Stimulated activated naive B cell treated with anti-CD40 and anti-IgM and Interleukin-4, amounts not matched to agents 10 μg/mL and 1 μg/mL and 100 μg/mL, for 72 hours (primary cell): ENCODE measurements at regions not wholly inside any gene's neighbourhood (a gene's known extent, or its start where the extent isn't known, plus 50 kb on each side); places are given as distances from the start of the nearest gene placed in this dataset.

Source experiments
- ATAC-seq, 2 donors: fragments of 150-1000 bp; cut with Tn5 transposase; replicated peaks; 2 replicates each; pipeline ENCODE4 v1.10.0; 2021; ENCODE audit warnings: moderate library complexity in 1 of 2
- DNase-seq: peaks from one replicate; pipeline ENCODE4 v3.0.0; 2021
- H3K27ac Mint-ChIP-seq: one replicate; pipeline ENCODE4 v1.8.0; 2022; ENCODE audit warnings: mild to moderate bottlenecking, mixed read lengths
- H3K27me3 Mint-ChIP-seq, 2 donors: one replicate each; pipeline ENCODE4 v1.8.0; 2022; ENCODE audit warnings: mixed read lengths in 2 of 2
- H3K36me3 Mint-ChIP-seq, 2 donors: one replicate each; pipeline ENCODE4 v1.8.0; 2022; ENCODE audit warnings: mixed read lengths in 2 of 2, mild to moderate bottlenecking in 1 of 2
- H3K4me1 Mint-ChIP-seq, 2 donors: one replicate each; pipeline ENCODE4 v1.8.0; 2022; ENCODE audit warnings: mixed read lengths in 2 of 2, mild to moderate bottlenecking in 1 of 2
- H3K4me3 Mint-ChIP-seq, 2 donors: one replicate each; pipeline ENCODE4 v1.8.0; 2022; ENCODE audit warnings: mild to moderate bottlenecking in 2 of 2, mixed read lengths in 2 of 2, moderate library complexity in 1 of 2
- H3K9me3 Mint-ChIP-seq, 2 donors: one replicate each; pipeline ENCODE4 v1.8.0; 2022; ENCODE audit warnings: mixed read lengths in 2 of 2, mild to moderate bottlenecking in 1 of 2

DNA sequence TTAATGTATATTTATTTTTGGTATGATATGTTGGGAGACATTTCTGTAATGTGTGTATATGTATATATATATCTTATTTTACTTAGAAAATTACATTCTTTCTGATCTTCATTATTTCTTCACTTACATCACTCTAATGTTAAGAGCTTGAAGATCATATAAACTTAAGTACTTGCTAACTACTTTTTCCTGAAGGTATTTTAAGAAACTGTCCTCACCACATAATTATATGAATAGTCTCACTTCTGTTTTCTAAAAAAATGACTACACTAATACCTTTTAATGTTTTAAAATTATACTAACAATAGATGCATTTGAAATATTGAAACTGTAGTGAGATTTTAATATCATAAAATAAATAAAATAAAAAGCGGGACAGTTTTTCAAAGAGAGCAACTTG, 377.1 kb downstream of the LRRIQ3 start:
- Mint-ChIP-seq H3K36me3 (no peaks in the 10 kb centered on the region), H3K27me3 (no peaks in the 10 kb centered on the region), H3K9me3 (peaks cover 6 to 9% of the 10 kb centered on the region in 2 donors), H3K4me3 (no peak overlapping the region), H3K4me1 (no peaks in the 10 kb centered on the region), H3K27ac (no peak overlapping the region)
- no peak for DNase-seq
- no peak for ATAC-seq

DNA sequence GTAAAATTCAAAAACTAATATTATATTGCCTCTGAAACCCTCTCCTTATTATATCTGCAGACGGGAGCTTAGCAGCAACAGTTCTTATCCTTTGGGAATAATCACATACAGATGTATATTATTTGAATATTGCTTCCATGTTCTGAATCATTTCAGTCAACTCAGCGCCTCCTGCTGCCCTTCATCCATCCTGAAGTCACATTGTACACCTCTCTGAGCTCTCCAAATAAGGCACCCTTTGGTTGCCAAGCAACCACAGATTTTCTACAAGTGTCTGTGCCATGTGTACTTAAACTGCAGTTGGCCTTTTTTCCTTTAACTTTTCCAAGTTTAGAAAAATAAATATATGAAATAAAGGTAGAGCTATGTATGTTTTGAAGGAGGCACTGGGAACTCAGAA, 384.3 kb downstream of the LRRIQ3 start:
- no peak for ATAC-seq
- H3K27me3 Mint-ChIP-seq = no peaks in the 10 kb centered on the region
- no peak for DNase-seq
- no peak overlapping the region for H3K27ac Mint-ChIP-seq
- no peak overlapping the region for H3K4me3 Mint-ChIP-seq
- H3K9me3 Mint-ChIP-seq = peaks cover 8 to 9% of the 10 kb centered on the region in 2 donors
- H3K36me3 Mint-ChIP-seq = no peaks in the 10 kb centered on the region
- H3K4me1 Mint-ChIP-seq = no peaks in the 10 kb centered on the region

DNA sequence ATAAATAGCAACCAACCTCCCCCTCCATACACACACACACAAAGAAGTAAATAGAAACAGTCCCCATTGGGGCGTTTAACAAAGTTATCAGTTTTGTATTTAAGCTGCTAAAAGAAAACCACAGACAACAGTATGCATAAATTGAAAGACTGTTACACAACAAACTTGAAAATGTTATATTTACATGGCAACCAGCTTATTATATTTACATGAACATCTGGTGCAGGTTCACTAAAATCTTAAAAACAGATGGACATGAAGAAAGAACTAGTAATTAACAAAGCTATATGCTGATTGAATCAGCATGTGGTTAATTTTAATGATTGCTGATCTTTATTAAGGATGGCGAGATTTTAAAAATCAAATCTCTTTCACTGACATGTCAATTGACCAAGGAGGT, 384.7 kb downstream of the LRRIQ3 start:
- H3K4me3 Mint-ChIP-seq = no peak overlapping the region
- H3K9me3 Mint-ChIP-seq = peaks cover 8 to 9% of the 10 kb centered on the region in 2 donors
- H3K4me1 Mint-ChIP-seq = no peaks in the 10 kb centered on the region
- no peaks in the 10 kb centered on the region for H3K36me3 Mint-ChIP-seq
- no peak for DNase-seq
- H3K27ac Mint-ChIP-seq = no peak overlapping the region
- H3K27me3 Mint-ChIP-seq = no peaks in the 10 kb centered on the region
- ATAC-seq = no peak

DNA sequence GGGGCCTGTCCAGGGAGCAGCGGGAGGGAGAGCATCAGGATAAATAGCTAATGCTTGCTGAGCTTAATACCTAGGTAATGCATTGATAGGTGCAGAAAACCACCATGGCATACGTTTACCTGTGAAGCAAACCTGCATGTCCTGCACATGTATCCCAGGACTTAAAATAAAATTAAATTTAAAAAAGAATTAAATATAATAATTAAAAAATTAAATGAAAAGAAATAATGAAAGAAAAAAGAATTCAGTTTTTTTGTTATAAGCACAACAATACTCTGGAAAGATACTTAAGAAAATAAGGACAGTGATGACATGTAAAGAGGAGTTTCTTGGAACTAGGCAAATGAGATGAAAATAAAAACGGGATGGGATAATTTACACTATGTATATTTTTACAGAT, 386.2 kb downstream of the LRRIQ3 start:
- Mint-ChIP-seq H3K9me3 (peaks cover 7 to 9% of the 10 kb centered on the region in 2 donors), H3K27ac (no peak overlapping the region), H3K4me1 (no peaks in the 10 kb centered on the region), H3K36me3 (no peaks in the 10 kb centered on the region), H3K27me3 (no peaks in the 10 kb centered on the region), H3K4me3 (no peak overlapping the region)
- DNase-seq (no peak), ATAC-seq (no peak)

DNA sequence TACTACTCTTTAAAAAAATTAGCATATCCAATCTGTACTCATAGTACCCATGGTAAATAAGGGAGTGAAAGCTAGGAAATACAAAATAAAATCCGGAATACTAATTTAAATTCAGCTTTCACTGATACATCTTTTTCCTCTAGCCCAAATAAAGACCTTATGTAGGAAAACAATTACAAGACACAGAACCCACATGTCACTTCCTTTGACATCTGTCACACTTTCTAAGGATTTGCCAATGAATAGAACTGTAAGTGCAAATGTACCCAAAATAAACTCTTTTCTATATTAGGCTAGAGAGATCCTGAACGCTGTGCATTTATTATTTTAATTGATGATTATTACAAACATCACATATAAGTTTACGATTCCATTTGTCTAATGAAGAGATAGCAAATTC, 393.0 kb downstream of the LRRIQ3 start:
- Mint-ChIP-seq H3K27me3 (no peaks in the 10 kb centered on the region), H3K9me3 (peaks cover 0 to 2% of the 10 kb centered on the region in 2 donors), H3K4me1 (no peaks in the 10 kb centered on the region), H3K4me3 (no peak overlapping the region), H3K36me3 (no peaks in the 10 kb centered on the region), H3K27ac (no peak overlapping the region)
- ATAC-seq (no peak), DNase-seq (no peak)

DNA sequence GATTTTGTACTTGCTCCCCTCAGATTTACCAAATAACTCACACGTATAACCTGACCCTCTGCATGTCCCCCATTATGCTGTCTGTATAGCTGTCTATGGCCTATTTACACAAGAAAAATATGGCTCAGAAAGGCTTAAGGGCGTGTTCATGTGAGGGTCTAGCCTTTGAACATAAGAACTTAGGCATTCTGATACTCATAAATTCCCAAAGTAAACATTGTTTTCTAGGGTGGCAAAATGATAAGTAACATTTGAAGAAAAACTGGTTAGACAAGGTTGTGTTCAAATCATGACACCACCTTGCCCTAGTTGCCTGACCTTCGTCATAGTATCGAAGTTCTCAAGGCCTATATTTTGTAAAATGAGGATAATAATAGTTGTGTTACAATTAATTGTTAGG, 394.6 kb downstream of the LRRIQ3 start:
- H3K4me1 Mint-ChIP-seq = no peaks in the 10 kb centered on the region
- no peak overlapping the region for H3K4me3 Mint-ChIP-seq
- no peak overlapping the region for H3K27ac Mint-ChIP-seq
- H3K36me3 Mint-ChIP-seq = no peaks in the 10 kb centered on the region
- H3K9me3 Mint-ChIP-seq = no peaks in the 10 kb centered on the region
- no peaks in the 10 kb centered on the region for H3K27me3 Mint-ChIP-seq
- no peak for DNase-seq
- no peak for ATAC-seq

DNA sequence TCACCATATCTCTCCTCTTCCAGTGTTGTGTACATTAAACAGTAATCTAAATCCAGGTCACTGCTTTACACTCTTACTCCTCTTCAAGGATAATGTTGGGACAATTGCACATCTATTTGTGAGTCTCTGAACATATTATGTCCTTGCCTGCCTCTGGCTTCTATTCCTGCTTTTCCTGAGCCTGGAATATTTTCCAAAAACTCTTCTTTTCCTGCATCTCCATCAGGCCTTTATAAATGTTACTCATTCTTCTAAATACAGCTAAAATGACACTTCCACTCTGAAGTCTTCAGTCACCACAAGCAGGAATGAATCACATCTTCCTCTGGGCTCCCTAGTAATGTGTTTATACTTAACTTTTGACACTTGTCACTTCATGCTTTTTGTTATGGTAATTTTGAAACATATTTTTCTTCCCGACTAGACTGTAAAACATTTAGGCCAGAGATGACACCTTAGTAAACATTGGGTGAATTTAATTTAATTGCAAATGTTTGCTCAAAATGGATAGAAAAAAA, 396.0 kb downstream of the LRRIQ3 start:
- Mint-ChIP-seq H3K27me3 (no peaks in the 10 kb centered on the region), H3K36me3 (no peaks in the 10 kb centered on the region), H3K4me3 (no peak overlapping the region), H3K27ac (no peak overlapping the region), H3K9me3 (no peaks in the 10 kb centered on the region), H3K4me1 (no peaks in the 10 kb centered on the region)
- ATAC-seq (no peak), DNase-seq (no peak)

DNA sequence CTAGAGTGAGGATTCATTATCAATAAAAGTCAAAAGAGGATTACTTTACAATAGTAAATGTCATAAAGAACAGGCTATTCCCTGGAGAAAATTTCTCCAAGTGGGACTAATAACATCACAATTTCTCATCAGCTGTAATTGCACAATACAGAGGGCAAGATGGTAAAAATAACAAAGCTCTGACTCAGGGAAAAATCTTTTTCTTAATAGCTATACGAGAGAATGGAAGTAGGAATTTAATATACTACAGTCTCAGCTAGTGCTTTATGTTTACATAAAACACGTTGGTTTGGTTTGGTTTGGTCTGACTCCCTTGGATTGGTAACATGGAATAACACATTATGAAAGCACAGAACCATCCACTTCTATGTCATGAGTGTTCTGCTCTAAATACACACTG, 397.6 kb downstream of the LRRIQ3 start:
- DNase-seq (no peak), ATAC-seq (no peak)
- Mint-ChIP-seq H3K4me3 (no peak overlapping the region), H3K9me3 (no peaks in the 10 kb centered on the region), H3K36me3 (no peaks in the 10 kb centered on the region), H3K27me3 (no peaks in the 10 kb centered on the region), H3K4me1 (no peaks in the 10 kb centered on the region), H3K27ac (no peak overlapping the region)

DNA sequence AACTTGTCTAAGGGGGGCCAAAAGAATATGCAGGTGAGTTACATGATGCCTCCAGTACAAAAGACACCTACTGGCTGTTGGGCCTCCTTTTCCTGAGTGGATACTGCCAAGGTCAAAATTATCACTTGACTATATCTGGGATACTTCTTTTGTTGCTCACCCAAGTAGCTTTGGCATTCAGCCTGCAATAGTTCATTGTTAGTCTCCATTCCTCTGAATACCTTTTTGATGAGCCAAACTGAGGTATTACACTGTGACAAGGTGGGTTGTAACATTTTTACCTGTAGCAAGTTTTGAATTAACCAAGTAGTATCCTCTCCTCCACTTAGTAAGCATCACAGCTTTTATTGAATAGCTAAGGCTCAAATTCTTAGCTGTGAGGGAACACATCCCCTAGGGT, 408.0 kb downstream of the LRRIQ3 start:
- no peak overlapping the region for H3K4me3 Mint-ChIP-seq
- H3K9me3 Mint-ChIP-seq = peaks cover 3 to 4% of the 10 kb centered on the region in 2 donors
- H3K27ac Mint-ChIP-seq = no peak overlapping the region
- no peaks in the 10 kb centered on the region for H3K4me1 Mint-ChIP-seq
- H3K36me3 Mint-ChIP-seq = no peaks in the 10 kb centered on the region
- H3K27me3 Mint-ChIP-seq = no peaks in the 10 kb centered on the region
- ATAC-seq (no peak), DNase-seq (no peak)

DNA sequence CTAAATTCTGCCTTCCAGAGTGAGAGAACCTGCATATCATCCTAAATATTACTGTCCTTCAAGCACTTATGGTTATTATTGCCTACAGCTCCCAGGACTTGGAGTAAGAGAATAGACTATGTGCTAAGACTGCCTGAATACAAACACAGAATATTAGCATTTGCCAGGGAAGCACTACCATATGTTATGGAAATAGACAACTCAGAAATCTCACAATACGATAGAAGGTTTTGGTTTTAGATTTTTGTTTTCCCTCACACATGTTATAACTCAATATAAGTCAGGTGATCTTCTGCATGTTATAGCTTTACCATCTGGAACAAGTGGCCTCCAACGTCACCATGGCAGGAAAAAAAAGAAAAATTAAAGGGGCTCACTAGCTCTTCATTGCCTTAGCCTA, 413.9 kb downstream of the LRRIQ3 start:
- ATAC-seq (no peak), DNase-seq (no peak)
- Mint-ChIP-seq H3K9me3 (peaks cover 2 to 4% of the 10 kb centered on the region in 2 donors), H3K4me3 (no peak overlapping the region), H3K27me3 (no peaks in the 10 kb centered on the region), H3K36me3 (no peaks in the 10 kb centered on the region), H3K4me1 (no peaks in the 10 kb centered on the region), H3K27ac (no peak overlapping the region)

DNA sequence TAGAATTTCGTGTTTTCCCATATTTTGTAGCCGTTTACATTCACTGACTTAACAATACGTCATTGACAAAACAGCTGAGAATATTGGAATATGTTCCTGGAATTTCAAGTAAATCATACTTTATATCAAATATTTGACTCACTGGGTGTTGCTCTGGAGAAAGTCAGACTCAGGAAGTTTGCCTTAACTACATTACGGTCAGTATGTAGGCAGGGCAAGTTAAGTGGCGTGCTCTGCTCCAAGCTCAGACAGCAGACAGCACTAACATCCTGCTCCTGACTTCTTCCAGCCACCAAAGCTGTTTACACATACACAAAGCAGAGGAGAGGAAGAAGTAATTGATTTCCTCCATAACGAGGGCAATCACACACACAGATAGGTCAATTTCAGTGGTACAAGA, 414.6 kb downstream of the LRRIQ3 start:
- Mint-ChIP-seq H3K9me3 (peaks cover 2 to 4% of the 10 kb centered on the region in 2 donors), H3K27me3 (no peaks in the 10 kb centered on the region), H3K4me1 (no peaks in the 10 kb centered on the region), H3K4me3 (no peak overlapping the region), H3K27ac (no peak overlapping the region), H3K36me3 (no peaks in the 10 kb centered on the region)
- no peak for DNase-seq
- ATAC-seq = no peak

DNA sequence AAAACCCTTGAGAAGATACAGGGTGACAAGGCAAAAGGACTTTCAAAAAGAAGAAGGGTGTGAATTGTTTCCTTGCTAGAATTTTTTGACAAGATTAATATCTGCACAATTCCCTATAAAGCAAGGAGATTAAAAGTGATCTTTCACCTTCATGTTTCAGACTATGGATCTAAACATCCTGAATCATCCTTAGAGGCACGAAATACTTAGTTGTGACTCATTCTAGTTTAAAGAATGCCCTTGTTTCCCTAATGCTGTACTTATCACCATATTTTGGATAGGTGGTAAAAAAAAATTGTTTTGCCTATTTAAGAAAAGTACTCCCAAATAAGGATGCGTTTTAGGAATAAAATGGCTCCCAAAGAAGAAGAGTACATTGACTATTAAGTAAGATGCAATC, 415.1 kb downstream of the LRRIQ3 start:
- H3K27me3 Mint-ChIP-seq = no peaks in the 10 kb centered on the region
- H3K9me3 Mint-ChIP-seq = peaks cover 2 to 4% of the 10 kb centered on the region in 2 donors
- H3K4me1 Mint-ChIP-seq = no peaks in the 10 kb centered on the region
- no peaks in the 10 kb centered on the region for H3K36me3 Mint-ChIP-seq
- no peak for DNase-seq
- no peak for ATAC-seq
- no peak overlapping the region for H3K27ac Mint-ChIP-seq
- no peak overlapping the region for H3K4me3 Mint-ChIP-seq

DNA sequence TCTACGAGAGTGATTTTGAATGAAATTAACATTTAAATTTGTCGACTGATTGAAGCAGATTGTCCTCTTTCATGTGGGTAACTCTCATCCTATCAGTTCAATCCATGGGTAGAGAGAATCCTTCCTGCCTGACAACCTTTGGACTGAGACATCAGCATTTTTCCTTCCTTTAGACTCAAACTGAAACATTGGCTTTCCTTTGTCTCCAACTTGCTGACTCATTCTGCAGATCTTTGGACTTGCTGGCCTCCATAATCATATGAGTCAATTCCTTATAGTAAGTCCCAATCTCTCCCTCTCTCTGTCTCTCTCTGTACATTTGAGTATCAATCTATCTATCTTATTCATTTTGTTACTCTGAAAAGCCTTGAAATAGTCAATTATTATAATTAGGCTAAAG, 416.7 kb downstream of the LRRIQ3 start:
- Mint-ChIP-seq H3K4me3 (no peak overlapping the region), H3K27me3 (no peaks in the 10 kb centered on the region), H3K36me3 (no peaks in the 10 kb centered on the region), H3K4me1 (no peaks in the 10 kb centered on the region), H3K9me3 (peaks cover 0 to under 1% of the 10 kb centered on the region in 2 donors), H3K27ac (no peak overlapping the region)
- DNase-seq (no peak), ATAC-seq (no peak)

DNA sequence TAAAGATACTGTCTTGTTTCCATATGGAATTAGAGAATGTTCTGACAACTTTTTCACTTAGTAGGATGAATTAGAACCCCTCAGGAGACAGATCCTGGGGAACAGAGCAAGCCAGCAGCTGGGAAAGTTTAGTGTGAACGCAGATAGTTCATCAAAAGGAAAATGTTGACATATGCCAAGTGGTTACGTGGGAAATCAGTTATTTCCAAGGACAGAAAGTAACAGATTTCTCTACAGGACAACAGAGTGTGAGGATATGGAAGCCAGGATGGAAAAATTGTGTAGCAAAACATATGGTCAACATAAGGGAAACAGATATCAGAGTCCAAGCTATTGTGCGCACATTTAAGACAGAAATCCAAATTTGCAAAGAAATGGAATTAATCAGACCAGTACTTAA, 419.5 kb downstream of the LRRIQ3 start:
- no peaks in the 10 kb centered on the region for H3K36me3 Mint-ChIP-seq
- no peak overlapping the region for H3K4me3 Mint-ChIP-seq
- no peaks in the 10 kb centered on the region for H3K27me3 Mint-ChIP-seq
- ATAC-seq (no peak), DNase-seq (no peak)
- no peaks in the 10 kb centered on the region for H3K4me1 Mint-ChIP-seq
- H3K27ac Mint-ChIP-seq = no peak overlapping the region
- no peaks in the 10 kb centered on the region for H3K9me3 Mint-ChIP-seq

DNA sequence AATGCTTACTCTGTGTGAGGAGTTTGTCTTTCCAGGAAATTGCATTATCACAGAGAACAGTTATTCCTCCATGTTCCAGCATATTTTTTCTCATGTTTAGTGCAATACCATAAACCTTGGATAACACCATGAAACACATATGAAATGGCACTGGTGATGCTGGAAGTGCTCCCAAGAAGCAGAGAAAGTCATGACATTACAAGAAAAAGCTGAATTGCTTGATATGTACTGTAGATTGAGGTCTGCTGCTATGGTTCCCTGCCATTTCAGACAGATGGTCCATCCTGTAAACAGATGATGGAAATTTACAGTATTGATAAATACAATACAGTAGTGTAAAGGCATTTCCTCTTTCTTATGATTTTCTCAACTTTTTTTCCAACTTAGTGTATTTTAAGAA, 422.1 kb downstream of the LRRIQ3 start:
- no peaks in the 10 kb centered on the region for H3K27me3 Mint-ChIP-seq
- peaks cover 0 to 2% of the 10 kb centered on the region in 2 donors for H3K9me3 Mint-ChIP-seq
- no peak for ATAC-seq
- H3K27ac Mint-ChIP-seq = no peak overlapping the region
- H3K4me3 Mint-ChIP-seq = no peak overlapping the region
- DNase-seq = no peak
- no peaks in the 10 kb centered on the region for H3K4me1 Mint-ChIP-seq
- no peaks in the 10 kb centered on the region for H3K36me3 Mint-ChIP-seq

DNA sequence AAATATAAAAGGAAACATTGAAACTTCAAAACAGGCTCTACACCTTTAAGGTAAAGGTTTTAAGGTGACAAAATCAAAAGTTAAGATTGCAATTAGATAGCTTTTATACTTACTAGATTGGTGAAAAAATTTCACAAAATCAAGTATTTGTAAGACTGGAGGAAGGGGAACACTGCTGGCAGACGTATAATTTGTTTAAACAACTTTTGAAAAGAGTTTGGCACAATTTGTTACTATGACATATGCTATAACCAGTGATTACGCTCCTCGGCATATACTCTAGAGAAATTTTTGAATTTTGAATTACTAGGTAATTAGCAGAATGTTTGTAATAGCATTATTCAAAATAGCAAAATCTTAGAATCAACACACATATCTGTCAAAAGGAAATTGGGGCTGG, 425.0 kb downstream of the LRRIQ3 start:
- Mint-ChIP-seq H3K27ac (no peak overlapping the region), H3K4me1 (no peaks in the 10 kb centered on the region), H3K9me3 (peaks cover 3 to 6% of the 10 kb centered on the region in 2 donors), H3K4me3 (no peak overlapping the region), H3K36me3 (no peaks in the 10 kb centered on the region), H3K27me3 (no peaks in the 10 kb centered on the region)
- DNase-seq (no peak), ATAC-seq (no peak)
